Osteoblast (primary cell): ENCODE measurements at regions not wholly inside any gene's neighbourhood (a gene's known extent, or its start where the extent isn't known, plus 50 kb on each side); places are given as distances from the start of the nearest gene placed in this dataset.

ENCODE experiments used
- DNase-seq: peaks from one replicate; pipeline ENCODE4 v3.0.0; 2011; ENCODE audit warnings: low spot score, mixed read lengths; ENCODE audit not compliant: insufficient read length; ENCODE audit errors: missing footprints
- H2AFZ ChIP-seq: 2 replicates; pipeline ENCODE4 v1.6.0; 2011; ENCODE audit warnings: mild to moderate bottlenecking, low read length
- H3K27ac ChIP-seq: 2 replicates; pipeline ENCODE4 v1.5.1; 2011; ENCODE audit warnings: mild to moderate bottlenecking, low read depth, low read length, moderate library complexity
- H3K27me3 ChIP-seq: 2 replicates; pipeline ENCODE4 v1.6.0; 2012; ENCODE audit warnings: mild to moderate bottlenecking, control low read depth, inconsistent platforms, low read length, moderate library complexity; ENCODE audit not compliant: insufficient read depth
- H3K36me3 ChIP-seq: 2 replicates; pipeline ENCODE4 v1.5.1; 2011; ENCODE audit warnings: mild to moderate bottlenecking, low read length, control low read depth, moderate library complexity; ENCODE audit not compliant: insufficient read depth
- H3K4me1 ChIP-seq: 2 replicates; pipeline ENCODE4 v1.5.1; 2011; ENCODE audit warnings: mild to moderate bottlenecking, low read length, control low read depth, moderate library complexity; ENCODE audit not compliant: insufficient read depth
- H3K4me2 ChIP-seq: 2 replicates; pipeline ENCODE4 v1.6.0; 2011; ENCODE audit warnings: mild to moderate bottlenecking, low read length; ENCODE audit not compliant: insufficient read depth
- H3K4me3 ChIP-seq: fragments of 200-600 bp; sonication (generic); 3 replicates; pipeline ENCODE4 v1.5.1; 2012; ENCODE audit warnings: mild to moderate bottlenecking, low read length, inconsistent platforms; ENCODE audit not compliant: insufficient read depth
- H3K79me2 ChIP-seq: 2 replicates; pipeline ENCODE4 v1.6.0; 2012; ENCODE audit warnings: mild to moderate bottlenecking, low read length, control low read depth, inconsistent platforms; ENCODE audit not compliant: insufficient read depth
- H3K9me3 ChIP-seq: 2 replicates; pipeline ENCODE4 v1.5.1; 2011; ENCODE audit warnings: low read depth, low read length, control low read depth
- H4K20me1 ChIP-seq: 2 replicates; pipeline ENCODE4 v1.6.0; 2012; ENCODE audit warnings: mild to moderate bottlenecking, low read length, control low read depth; ENCODE audit not compliant: insufficient read depth
- TF ChIP-seq, protein P1 (sequence below): IDR thresholded peaks from 2 replicates; pipeline ENCODE4 v1.5.1; 2011; ENCODE audit warnings: mild to moderate bottlenecking, low read depth, low read length, moderate library complexity; ENCODE audit errors: extremely low read depth

DNA sequence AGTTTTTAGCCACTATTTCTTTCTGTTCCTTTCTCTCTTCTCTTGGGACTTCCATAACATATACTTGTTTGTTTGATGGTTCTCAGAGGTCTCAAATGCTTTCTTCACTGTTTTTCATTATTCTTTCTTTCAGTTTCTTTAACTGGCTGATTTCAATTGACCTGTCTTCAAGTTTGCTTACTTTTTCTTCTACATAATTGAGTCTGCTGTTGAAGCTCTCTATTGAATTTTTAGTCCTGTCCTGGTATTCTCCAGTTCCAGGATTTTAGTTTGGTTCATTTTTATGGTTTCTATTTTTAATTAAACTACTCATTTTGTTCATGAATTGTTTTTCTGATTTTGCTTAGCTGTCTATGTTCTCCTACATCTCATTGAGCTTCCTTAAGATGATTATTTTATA, 1305.3 kb upstream of the CELF2 start:
- Histone ChIP-seq H2AFZ (no peak overlapping the region), H3K9me3 (peaks cover 6% of the 10 kb centered on the region), H3K36me3 (no peaks in the 10 kb centered on the region), H3K27ac (no peak overlapping the region), H3K4me3 (no peak overlapping the region), H4K20me1 (no peaks in the 10 kb centered on the region), H3K79me2 (no peaks in the 10 kb centered on the region), H3K4me2 (no peak overlapping the region), H3K4me1 (no peaks in the 10 kb centered on the region), H3K27me3 (no peaks in the 10 kb centered on the region)
- no peak for DNase-seq
- TF ChIP-seq, protein P1, sequence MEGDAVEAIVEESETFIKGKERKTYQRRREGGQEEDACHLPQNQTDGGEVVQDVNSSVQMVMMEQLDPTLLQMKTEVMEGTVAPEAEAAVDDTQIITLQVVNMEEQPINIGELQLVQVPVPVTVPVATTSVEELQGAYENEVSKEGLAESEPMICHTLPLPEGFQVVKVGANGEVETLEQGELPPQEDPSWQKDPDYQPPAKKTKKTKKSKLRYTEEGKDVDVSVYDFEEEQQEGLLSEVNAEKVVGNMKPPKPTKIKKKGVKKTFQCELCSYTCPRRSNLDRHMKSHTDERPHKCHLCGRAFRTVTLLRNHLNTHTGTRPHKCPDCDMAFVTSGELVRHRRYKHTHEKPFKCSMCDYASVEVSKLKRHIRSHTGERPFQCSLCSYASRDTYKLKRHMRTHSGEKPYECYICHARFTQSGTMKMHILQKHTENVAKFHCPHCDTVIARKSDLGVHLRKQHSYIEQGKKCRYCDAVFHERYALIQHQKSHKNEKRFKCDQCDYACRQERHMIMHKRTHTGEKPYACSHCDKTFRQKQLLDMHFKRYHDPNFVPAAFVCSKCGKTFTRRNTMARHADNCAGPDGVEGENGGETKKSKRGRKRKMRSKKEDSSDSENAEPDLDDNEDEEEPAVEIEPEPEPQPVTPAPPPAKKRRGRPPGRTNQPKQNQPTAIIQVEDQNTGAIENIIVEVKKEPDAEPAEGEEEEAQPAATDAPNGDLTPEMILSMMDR, result no peak

- Histone ChIP-seq H3K27me3 (no peaks in the 10 kb centered on the region), H3K4me1 (no peaks in the 10 kb centered on the region), H3K79me2 (no peaks in the 10 kb centered on the region), H3K4me3 (no peak overlapping the region), H3K36me3 (no peaks in the 10 kb centered on the region), H2AFZ (no peak overlapping the region), H4K20me1 (no peaks in the 10 kb centered on the region), H3K9me3 (no peaks in the 10 kb centered on the region), H3K4me2 (no peak overlapping the region), H3K27ac (no peak overlapping the region)
- no peak for DNase-seq
- TF ChIP-seq, protein P1, result no peak
Observed at GRCh38 chr10:9719246-9719645, 1298.4 kb upstream of the CELF2 start.

DNA sequence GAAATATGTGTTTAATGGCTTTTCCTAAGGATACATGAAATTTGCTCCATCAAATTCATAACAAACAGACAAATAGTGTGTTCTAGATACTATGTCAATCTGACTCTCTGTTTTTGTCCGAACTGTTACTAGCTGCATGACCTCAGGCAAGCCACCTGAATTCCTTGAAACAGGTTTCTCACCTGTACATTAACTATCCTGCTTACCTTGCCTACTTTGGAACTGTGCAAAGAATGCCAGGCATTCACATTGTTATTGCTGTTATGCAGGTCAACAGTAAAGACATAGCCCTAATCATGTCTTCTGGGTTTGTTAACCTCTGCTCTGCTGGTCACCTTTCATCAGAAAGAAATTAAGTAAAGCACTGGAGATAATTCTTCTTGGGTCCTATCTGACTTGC, 1283.9 kb upstream of the CELF2 start:
- Histone ChIP-seq H2AFZ (no peak overlapping the region), H3K27me3 (no peaks in the 10 kb centered on the region), H3K4me3 (no peak overlapping the region), H3K79me2 (no peaks in the 10 kb centered on the region), H3K36me3 (no peaks in the 10 kb centered on the region), H4K20me1 (no peaks in the 10 kb centered on the region), H3K4me1 (no peaks in the 10 kb centered on the region), H3K4me2 (no peak overlapping the region), H3K9me3 (no peaks in the 10 kb centered on the region), H3K27ac (no peak overlapping the region)
- no peak for DNase-seq
- TF ChIP-seq, protein P1, result no peak

GRCh38 chr10:9734218-9734617, 1283.5 kb upstream of the CELF2 start:
- H3K4me3 ChIP-seq, result no peak overlapping the region
- peak overlapping the region; percentile 19 for H2AFZ ChIP-seq
- no peak overlapping the region for H3K4me2 ChIP-seq
- no peaks in the 10 kb centered on the region for H3K27me3 ChIP-seq
- no peak overlapping the region for H3K27ac ChIP-seq
- no peak for DNase-seq
- no peaks in the 10 kb centered on the region for H3K9me3 ChIP-seq
- H4K20me1 ChIP-seq, result no peaks in the 10 kb centered on the region
- no peaks in the 10 kb centered on the region for H3K4me1 ChIP-seq
- no peaks in the 10 kb centered on the region for H3K36me3 ChIP-seq
- TF ChIP-seq, protein P1, result no peak
- no peaks in the 10 kb centered on the region for H3K79me2 ChIP-seq
